Osteoblast (primary cell): ENCODE measurements at regions not wholly inside any gene's neighbourhood (a gene's known extent, or its start where the extent isn't known, plus 50 kb on each side); places are given as distances from the start of the nearest gene placed in this dataset.
A peak's percentile ranks its signal among the peaks of the same experiment; 100 is the strongest.

ENCODE experiments used
- DNase-seq: peaks from one replicate; pipeline ENCODE4 v3.0.0; 2011; ENCODE audit warnings: low spot score, mixed read lengths; ENCODE audit not compliant: insufficient read length; ENCODE audit errors: missing footprints
- H2AFZ ChIP-seq: 2 replicates; pipeline ENCODE4 v1.6.0; 2011; ENCODE audit warnings: mild to moderate bottlenecking, low read length
- H3K27ac ChIP-seq: 2 replicates; pipeline ENCODE4 v1.5.1; 2011; ENCODE audit warnings: mild to moderate bottlenecking, low read depth, low read length, moderate library complexity
- H3K27me3 ChIP-seq: 2 replicates; pipeline ENCODE4 v1.6.0; 2012; ENCODE audit warnings: mild to moderate bottlenecking, control low read depth, inconsistent platforms, low read length, moderate library complexity; ENCODE audit not compliant: insufficient read depth
- H3K36me3 ChIP-seq: 2 replicates; pipeline ENCODE4 v1.5.1; 2011; ENCODE audit warnings: mild to moderate bottlenecking, low read length, control low read depth, moderate library complexity; ENCODE audit not compliant: insufficient read depth
- H3K4me1 ChIP-seq: 2 replicates; pipeline ENCODE4 v1.5.1; 2011; ENCODE audit warnings: mild to moderate bottlenecking, low read length, control low read depth, moderate library complexity; ENCODE audit not compliant: insufficient read depth
- H3K4me2 ChIP-seq: 2 replicates; pipeline ENCODE4 v1.6.0; 2011; ENCODE audit warnings: mild to moderate bottlenecking, low read length; ENCODE audit not compliant: insufficient read depth
- H3K4me3 ChIP-seq: fragments of 200-600 bp; sonication (generic); 3 replicates; pipeline ENCODE4 v1.5.1; 2012; ENCODE audit warnings: mild to moderate bottlenecking, low read length, inconsistent platforms; ENCODE audit not compliant: insufficient read depth
- H3K79me2 ChIP-seq: 2 replicates; pipeline ENCODE4 v1.6.0; 2012; ENCODE audit warnings: mild to moderate bottlenecking, low read length, control low read depth, inconsistent platforms; ENCODE audit not compliant: insufficient read depth
- H3K9me3 ChIP-seq: 2 replicates; pipeline ENCODE4 v1.5.1; 2011; ENCODE audit warnings: low read depth, low read length, control low read depth
- H4K20me1 ChIP-seq: 2 replicates; pipeline ENCODE4 v1.6.0; 2012; ENCODE audit warnings: mild to moderate bottlenecking, low read length, control low read depth; ENCODE audit not compliant: insufficient read depth
- CTCF ChIP-seq: IDR thresholded peaks from 2 replicates; pipeline ENCODE4 v1.5.1; 2011; ENCODE audit warnings: mild to moderate bottlenecking, low read depth, low read length, moderate library complexity; ENCODE audit errors: extremely low read depth

- no peak for TF ChIP-seq CTCF
- H3K4me1 ChIP-seq: no peaks in the 10 kb centered on the region
- H3K9me3 ChIP-seq: no peaks in the 10 kb centered on the region
Measured at GRCh38 chr1:30649321-30649991, 73.9 kb downstream of the MATN1 start.

GRCh38 chr1:30648408-30649000 is 74.9 kb downstream of the MATN1 start:
- Histone ChIP-seq H4K20me1 (no peaks in the 10 kb centered on the region), H3K36me3 (no peaks in the 10 kb centered on the region), H3K27ac (no peak overlapping the region), H3K79me2 (no peaks in the 10 kb centered on the region), H3K4me1 (no peaks in the 10 kb centered on the region), H3K4me3 (no peak overlapping the region), H2AFZ (no peak overlapping the region), H3K4me2 (no peak overlapping the region), H3K9me3 (no peaks in the 10 kb centered on the region), H3K27me3 (peaks cover 39% of the 10 kb centered on the region)
- no peak for DNase-seq
- TF ChIP-seq CTCF: no peak

More at GRCh38 chr1:30649321-30649991, 73.9 kb downstream of the MATN1 start:
- peaks cover 31% of the 10 kb centered on the region for H3K27me3 ChIP-seq
- no peak overlapping the region for H3K4me3 ChIP-seq
- H3K27ac ChIP-seq: no peak overlapping the region
- no peaks in the 10 kb centered on the region for H4K20me1 ChIP-seq
- H2AFZ ChIP-seq: no peak overlapping the region
- no peaks in the 10 kb centered on the region for H3K36me3 ChIP-seq
- no peak for DNase-seq
- no peaks in the 10 kb centered on the region for H3K79me2 ChIP-seq
- H3K4me2 ChIP-seq: no peak overlapping the region

GRCh38 chr1:30645807-30646206 is 77.6 kb downstream of the MATN1 start:
- Histone ChIP-seq H3K4me2 (no peak overlapping the region), H3K79me2 (no peaks in the 10 kb centered on the region), H3K27me3 (peaks cover 37% of the 10 kb centered on the region), H3K4me3 (no peak overlapping the region), H2AFZ (no peak overlapping the region), H3K36me3 (no peaks in the 10 kb centered on the region), H3K9me3 (no peaks in the 10 kb centered on the region), H3K27ac (no peak overlapping the region), H3K4me1 (no peaks in the 10 kb centered on the region), H4K20me1 (no peaks in the 10 kb centered on the region)
- peak; percentile 89 for DNase-seq
- TF ChIP-seq CTCF: no peak

- no peak overlapping the region for H2AFZ ChIP-seq
- H3K36me3 ChIP-seq: no peaks in the 10 kb centered on the region
- H4K20me1 ChIP-seq: no peaks in the 10 kb centered on the region
- no peak overlapping the region for H3K27ac ChIP-seq
- H3K4me2 ChIP-seq: no peak overlapping the region
- peaks cover 13% of the 10 kb centered on the region for H3K27me3 ChIP-seq
- DNase-seq: no peak
- no peaks in the 10 kb centered on the region for H3K4me1 ChIP-seq
- no peak for TF ChIP-seq CTCF
- H3K4me3 ChIP-seq: no peak overlapping the region
- H3K9me3 ChIP-seq: no peaks in the 10 kb centered on the region
- no peaks in the 10 kb centered on the region for H3K79me2 ChIP-seq
Measured at GRCh38 chr1:30642391-30643120, 80.8 kb downstream of the MATN1 start.
